GM12878 (cell line): ENCODE measurements at regions not wholly inside any gene's neighbourhood (a gene's known extent, or its start where the extent isn't known, plus 50 kb on each side); places are given as distances from the start of the nearest gene placed in this dataset.

Experiments
- ATAC-seq: fragments of 200-7000 bp; cut with Tn5 transposase; 3 replicates; pipeline ENCODE4 v1.9.1; 2020; ENCODE audit warnings: mild to moderate bottlenecking, moderate library complexity
- BruUV-seq: library from RNA; stranded (reverse); fragments of 400-500 nt; replicated peaks from 2 replicates; lab custom pipeline; 2021; lab: Mats Ljungman, UMichigan
- CTCF ChIA-PET: fragments of 300-600 bp; sonication (Branson Sonifier 250); formaldehyde crosslinking; extraction: SDS; loops from one replicate; lab custom pipeline; 2021; ENCODE audit warnings: inconsistent platforms; lab: Yijun Ruan, JAX
- POLR2A ChIA-PET: fragments of 350-600 bp; formaldehyde crosslinking; extraction: SDS; loops from one replicate; lab custom pipeline; 2021; ENCODE audit warnings: inconsistent platforms; lab: Charles Lee
- RAD21 ChIA-PET: fragments of 300-600 bp; sonication (Branson Sonifier 250); formaldehyde crosslinking; loops from one replicate; lab custom pipeline; 2023; ENCODE audit warnings: antibody characterized with exemption; ENCODE audit not compliant: unreplicated experiment; lab: Charles Lee
- SMC1A ChIA-PET: fragments of 300-600 bp; sonication (Branson Sonifier 250); formaldehyde crosslinking; loops from one replicate; lab custom pipeline; 2023; ENCODE audit not compliant: unreplicated experiment, uncharacterized antibody; lab: Charles Lee
- DNase-seq: peaks from one replicate; pipeline ENCODE4 v3.0.0-alpha.2; 2011; ENCODE audit warnings: low read depth, low spot score
- FAIRE-seq: peaks from 3 replicates; lab custom pipeline; 2011; peaks lifted over from hg19 to GRCh38; lab: Jason Lieb, UNC
- H2AFZ ChIP-seq: 2 replicates; pipeline ENCODE4 v1.6.0; 2011; ENCODE audit warnings: low read depth, low read length, control low read depth; ENCODE audit not compliant: control insufficient read depth
- H3K27ac ChIP-seq: 2 replicates; pipeline ENCODE4 v1.5.1; 2011; ENCODE audit warnings: control low read depth; ENCODE audit not compliant: control insufficient read depth, insufficient read depth
- H3K27me3 ChIP-seq, 2 experiments: replicated peaks in 1 of 2; 2 replicates each; pipeline versions ENCODE4 v1.6.0 to v1.6.1; 2011; ENCODE audit warnings: low read length in 1 of 2; ENCODE audit not compliant: control insufficient read depth in 2 of 2, insufficient read depth in 2 of 2
- H3K36me3 ChIP-seq, 2 experiments: 2 replicates each; pipeline ENCODE4 v1.5.1; 2011; ENCODE audit warnings: low read length in 1 of 2; ENCODE audit not compliant: control insufficient read depth in 2 of 2, insufficient read depth in 2 of 2
- H3K4me1 ChIP-seq: 2 replicates; pipeline ENCODE4 v1.6.1; 2011; ENCODE audit warnings: mild to moderate bottlenecking, low read length, moderate library complexity, mixed read lengths; ENCODE audit not compliant: control insufficient read depth, insufficient read depth
- H3K4me2 ChIP-seq: 2 replicates; pipeline ENCODE4 v1.6.0; 2011; ENCODE audit warnings: control low read depth; ENCODE audit not compliant: control insufficient read depth, insufficient read depth
- H3K4me3 ChIP-seq: fragments of 200-600 bp; sonication (generic); 2 replicates; pipeline ENCODE4 v1.5.1; 2016
- H3K79me2 ChIP-seq: 2 replicates; pipeline ENCODE4 v1.6.0; 2011; ENCODE audit warnings: low read length; ENCODE audit not compliant: control insufficient read depth, insufficient read depth
- H3K9ac ChIP-seq: 2 replicates; pipeline ENCODE4 v1.8.0; 2011; ENCODE audit warnings: low read length, control low read depth, mixed read lengths; ENCODE audit not compliant: control insufficient read depth, insufficient read depth
- H3K9me3 ChIP-seq: replicated peaks from 3 replicates; pipeline ENCODE4 v1.5.1; 2011; ENCODE audit warnings: mild to moderate bottlenecking, low read length; ENCODE audit not compliant: control insufficient read depth, insufficient read depth
- H4K20me1 ChIP-seq: 2 replicates; pipeline ENCODE4 v1.6.0; 2011; ENCODE audit not compliant: control insufficient read depth, insufficient read depth
- ATF7 ChIP-seq: fragments of 450-650 bp; IDR thresholded peaks from 2 replicates; pipeline ENCODE4 v1.6.1; 2016; ENCODE audit warnings: low read depth, mild to moderate bottlenecking
- CEBPB ChIP-seq, 2 experiments: fragments of 150-350 bp in 1 of 2; IDR thresholded peaks; 2 replicates each; pipeline ENCODE4 v1.6.1; 2012 to 2014; ENCODE audit warnings: low read depth in 2 of 2, low read length in 2 of 2, borderline replicate concordance in 1 of 2, inconsistent platforms in 1 of 2
- EGR1 ChIP-seq, 2 experiments: IDR thresholded peaks; 1 replicate in 1 of 2; 2 replicates in 1 of 2; pipeline ENCODE4 v1.6.1; 2011 to 2012; ENCODE audit warnings: low read depth in 2 of 2, low read length in 2 of 2, borderline replicate concordance in 1 of 2, mild to moderate bottlenecking in 1 of 2, moderate library complexity in 1 of 2
- ETV6 ChIP-seq, 2 experiments: fragments of 450-650 bp in 1 of 2; IDR thresholded peaks in 1 of 2; conservative IDR thresholded peaks in 1 of 2; 2 replicates each; pipeline ENCODE4 v1.6.1; 2014; ENCODE audit warnings: antibody characterized with exemption in 1 of 2, borderline replicate concordance in 1 of 2, low read depth in 1 of 2, mild to moderate bottlenecking in 1 of 2, moderate library complexity in 1 of 2
- HDAC6 ChIP-seq: fragments of 200-600 bp; sonication (generic); IDR thresholded peaks from one replicate; pipeline ENCODE4 v1.8.0; 2017; ENCODE audit warnings: antibody characterized with exemption; ENCODE audit not compliant: unreplicated experiment
- JUND ChIP-seq: IDR thresholded peaks from 2 replicates; pipeline ENCODE4 v1.6.1; 2012; ENCODE audit warnings: low read depth, mild to moderate bottlenecking, low read length, improper control_type of control experiment, moderate library complexity
- PBX3 ChIP-seq: IDR thresholded peaks from 2 replicates; pipeline ENCODE4 v1.6.1; 2011; ENCODE audit warnings: mild to moderate bottlenecking, low read depth, low read length, moderate library complexity; ENCODE audit not compliant: insufficient replicate concordance
- PKNOX1 ChIP-seq: fragments of 450-650 bp; IDR thresholded peaks from 2 replicates; pipeline ENCODE4 v1.6.1; 2016; ENCODE audit warnings: mild to moderate bottlenecking
- RFX5 ChIP-seq: IDR thresholded peaks from 2 replicates; pipeline ENCODE4 v1.6.1; 2011; ENCODE audit warnings: low read depth, low read length, improper control_type of control experiment
- SP1 ChIP-seq: IDR thresholded peaks from one replicate; pipeline ENCODE4 v1.6.1; 2011; ENCODE audit warnings: low read depth, low read length
- YBX1 ChIP-seq: fragments of 450-650 bp; IDR thresholded peaks from 2 replicates; pipeline ENCODE4 v1.6.1; 2016; ENCODE audit warnings: antibody characterized with exemption
- ZBTB40 ChIP-seq: fragments of 450-650 bp; IDR thresholded peaks from 2 replicates; pipeline ENCODE4 v1.6.1; 2016; ENCODE audit warnings: mild to moderate bottlenecking, moderate library complexity, borderline replicate concordance
- ZNF687 ChIP-seq: fragments of 450-650 bp; IDR thresholded peaks from 2 replicates; pipeline ENCODE4 v1.6.1; 2017; ENCODE audit warnings: mild to moderate bottlenecking, moderate library complexity
- WGBS: methylation state at CpG from one replicate; pipeline ENCODE4 v1.1.6; 2016; ENCODE audit warnings: low lambda C conversion rate; ENCODE audit not compliant: insufficient replicate concordance, insufficient coverage; ENCODE audit errors: missing lambda C conversion rate; 5-methylcytosine and 5-hydroxymethylcytosine counted together
- in situ Hi-C: fragments of 300-500 bp; cut with MboI; formaldehyde crosslinking; loops from 9 replicates; pipeline ENCODE4 v1.14.3; 2018; ENCODE audit warnings: mixed read lengths
- intact Hi-C: fragments of 100-400 bp; cut with micrococcal nuclease; formaldehyde crosslinking; loops from one replicate; pipeline ENCODE4 v1.14.2; 2022; ENCODE audit not compliant: unreplicated experiment

- ChIA-PET SMC1A (no interaction called here), POLR2A (no interaction called here), CTCF (no interaction called here), RAD21 (no interaction called here)
- intact Hi-C loops (no loop called here), in situ Hi-C loops (no loop called here)
- Histone ChIP-seq H3K27me3 (no peaks in the 10 kb centered on the region), H3K4me2 (no peak overlapping the region), H3K9me3 (no peaks in the 10 kb centered on the region; the same call in 2 of the 3 replicates), H3K9ac (no peak overlapping the region), H3K27ac (no peak overlapping the region), H2AFZ (no peak overlapping the region), H3K36me3 (no peaks in the 10 kb centered on the region), H4K20me1 (no peaks in the 10 kb centered on the region), H3K79me2 (no peaks in the 10 kb centered on the region), H3K4me3 (no peak overlapping the region), H3K4me1 (no peaks in the 10 kb centered on the region)
- no peak for ATAC-seq
- no peak for DNase-seq
- FAIRE-seq, result no peak
- BruUV-seq, result no TSS peak
- 19% methylated on average over 16 of the region's 16 CpGs for WGBS
- no peak for TF ChIP-seq RFX5
- TF ChIP-seq ZNF687, result no peak
- no peak for TF ChIP-seq ETV6 (conservative IDR thresholded peaks at IDR 0.05 in 1 of 2, IDR thresholded peaks at IDR 0.05 in 1 of 2; ENCODE audit: borderline replicate concordance in 1 of 2, low read depth in 1 of 2)
- no peak for TF ChIP-seq EGR1 (IDR thresholded peaks at IDR 0.05; ENCODE audit: borderline replicate concordance in 1 of 2, low read depth in 2 of 2, low read length in 2 of 2)
- TF ChIP-seq PKNOX1, result no peak
- no peak for TF ChIP-seq PBX3
- TF ChIP-seq ATF7, result no peak
- no peak for TF ChIP-seq CEBPB (IDR thresholded peaks at IDR 0.05; ENCODE audit: borderline replicate concordance in 1 of 2, low read depth in 2 of 2, low read length in 2 of 2)
- TF ChIP-seq HDAC6, result no peak
- TF ChIP-seq YBX1, result no peak
- no peak for TF ChIP-seq ZBTB40
- TF ChIP-seq SP1, result no peak
- no peak for TF ChIP-seq JUND
Observed at GRCh38 chr13:112234131-112234875, 141.9 kb upstream of the SPACA7 start.
